ENCODE measurements at regions not wholly inside any gene's neighbourhood (a gene's known extent, or its start where the extent isn't known, plus 50 kb on each side); places are given as distances from the start of the nearest gene placed in this dataset.
"Not testable (repeated sequence)": the region's sequence is repeated elsewhere in the genome, so short reads cannot be mapped to it uniquely, and the experiment has no call there.

- TF ChIP-seq, protein P1, sequence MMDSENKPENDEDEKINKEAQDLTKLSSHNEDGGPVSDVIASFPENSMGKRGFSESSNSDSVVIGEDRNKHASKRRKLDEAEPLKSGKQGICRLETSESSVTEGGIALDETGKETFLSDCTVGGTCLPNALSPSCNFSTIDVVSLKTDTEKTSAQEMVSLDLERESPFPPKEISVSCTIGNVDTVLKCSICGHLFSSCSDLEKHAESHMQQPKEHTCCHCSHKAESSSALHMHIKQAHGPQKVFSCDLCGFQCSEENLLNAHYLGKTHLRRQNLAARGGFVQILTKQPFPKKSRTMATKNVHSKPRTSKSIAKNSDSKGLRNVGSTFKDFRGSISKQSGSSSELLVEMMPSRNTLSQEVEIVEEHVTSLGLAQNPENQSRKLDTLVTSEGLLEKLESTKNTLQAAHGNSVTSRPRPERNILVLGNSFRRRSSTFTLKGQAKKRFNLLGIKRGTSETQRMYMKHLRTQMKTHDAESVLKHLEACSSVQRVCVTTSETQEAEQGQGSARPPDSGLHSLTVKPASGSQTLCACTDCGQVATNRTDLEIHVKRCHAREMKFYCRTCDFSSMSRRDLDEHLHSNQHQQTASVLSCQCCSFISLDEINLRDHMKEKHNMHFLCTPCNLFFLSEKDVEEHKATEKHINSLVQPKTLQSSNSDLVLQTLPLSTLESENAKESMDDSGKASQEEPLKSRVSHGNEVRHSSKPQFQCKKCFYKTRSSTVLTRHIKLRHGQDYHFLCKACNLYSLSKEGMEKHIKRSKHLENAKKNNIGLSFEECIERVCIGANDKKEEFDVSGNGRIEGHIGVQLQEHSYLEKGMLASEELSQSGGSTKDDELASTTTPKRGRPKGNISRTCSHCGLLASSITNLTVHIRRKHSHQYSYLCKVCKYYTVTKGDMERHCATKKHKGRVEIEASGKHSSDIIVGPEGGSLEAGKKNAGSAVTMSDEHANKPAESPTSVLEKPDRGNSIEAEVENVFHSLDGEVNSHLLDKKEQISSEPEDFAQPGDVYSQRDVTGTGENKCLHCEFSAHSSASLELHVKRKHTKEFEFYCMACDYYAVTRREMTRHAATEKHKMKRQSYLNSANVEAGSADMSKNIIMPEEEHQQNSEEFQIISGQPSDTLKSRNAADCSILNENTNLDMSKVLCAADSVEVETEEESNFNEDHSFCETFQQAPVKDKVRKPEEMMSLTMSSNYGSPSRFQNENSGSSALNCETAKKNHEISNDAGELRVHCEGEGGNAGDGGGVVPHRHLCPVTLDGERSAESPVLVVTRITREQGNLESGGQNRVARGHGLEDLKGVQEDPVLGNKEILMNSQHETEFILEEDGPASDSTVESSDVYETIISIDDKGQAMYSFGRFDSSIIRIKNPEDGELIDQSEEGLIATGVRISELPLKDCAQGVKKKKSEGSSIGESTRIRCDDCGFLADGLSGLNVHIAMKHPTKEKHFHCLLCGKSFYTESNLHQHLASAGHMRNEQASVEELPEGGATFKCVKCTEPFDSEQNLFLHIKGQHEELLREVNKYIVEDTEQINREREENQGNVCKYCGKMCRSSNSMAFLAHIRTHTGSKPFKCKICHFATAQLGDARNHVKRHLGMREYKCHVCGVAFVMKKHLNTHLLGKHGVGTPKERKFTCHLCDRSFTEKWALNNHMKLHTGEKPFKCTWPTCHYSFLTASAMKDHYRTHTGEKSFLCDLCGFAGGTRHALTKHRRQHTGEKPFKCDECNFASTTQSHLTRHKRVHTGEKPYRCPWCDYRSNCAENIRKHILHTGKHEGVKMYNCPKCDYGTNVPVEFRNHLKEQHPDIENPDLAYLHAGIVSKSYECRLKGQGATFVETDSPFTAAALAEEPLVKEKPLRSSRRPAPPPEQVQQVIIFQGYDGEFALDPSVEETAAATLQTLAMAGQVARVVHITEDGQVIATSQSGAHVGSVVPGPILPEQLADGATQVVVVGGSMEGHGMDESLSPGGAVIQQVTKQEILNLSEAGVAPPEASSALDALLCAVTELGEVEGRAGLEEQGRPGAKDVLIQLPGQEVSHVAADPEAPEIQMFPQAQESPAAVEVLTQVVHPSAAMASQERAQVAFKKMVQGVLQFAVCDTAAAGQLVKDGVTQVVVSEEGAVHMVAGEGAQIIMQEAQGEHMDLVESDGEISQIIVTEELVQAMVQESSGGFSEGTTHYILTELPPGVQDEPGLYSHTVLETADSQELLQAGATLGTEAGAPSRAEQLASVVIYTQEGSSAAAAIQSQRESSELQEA (CRISPR knock-in tag; IDR thresholded peaks at IDR 0.05; ENCODE audit: not compliant biosample characterization): not testable (repeated sequence)
- TF ChIP-seq HDAC2 (CRISPR knock-in tag; IDR thresholded peaks at IDR 0.05); FOXP4 (CRISPR knock-in tag; IDR thresholded peaks at IDR 0.05); KDM5A (IDR thresholded peaks at IDR 0.05; ENCODE audit: borderline replicate concordance, low read length); BRCA1 (CRISPR knock-in tag; IDR thresholded peaks at IDR 0.05); JUN (CRISPR knock-in tag; IDR thresholded peaks at IDR 0.05); AGO2 (optimal IDR thresholded peaks at IDR 0.05; ENCODE audit: low read depth, low read length); ATRX (CRISPR knock-in tag; IDR thresholded peaks at IDR 0.05; ENCODE audit: borderline replicate concordance); HOMEZ (CRISPR knock-in tag; IDR thresholded peaks at IDR 0.05; ENCODE audit: low read depth): not testable (repeated sequence)
Observed at GRCh38 chr7:152589821-152590220, 86.1 kb downstream of the XRCC2 start.
